ENCODE measurements at regions not wholly inside any gene's neighbourhood (a gene's known extent, or its start where the extent isn't known, plus 50 kb on each side); places are given as distances from the start of the nearest gene placed in this dataset.

- DNase-seq (ENCODE audit: low read depth in 1 of 2, low spot score in 1 of 2) = peak in 1 of 2 donors; percentile 70
- Histone ChIP-seq H3K9me3 (ENCODE audit: low read depth) (no peaks in the 10 kb centered on the region), H3K4me3 (no peak overlapping the region), H3K36me3 (no peaks in the 10 kb centered on the region), H3K27ac (no peak overlapping the region), H3K4me1 (ENCODE audit: low read depth) (no peaks in the 10 kb centered on the region), H3K27me3 (no peaks in the 10 kb centered on the region)
- TF ChIP-seq CTCF (IDR thresholded peaks at IDR 0.05; ENCODE audit: low read depth, low read length) = no peak
Measured at GRCh38 chr14:65281991-65282895, 130.3 kb upstream of the FUT8 start.

- Histone ChIP-seq H3K36me3 (no peaks in the 10 kb centered on the region), H3K9me3 (ENCODE audit: low read depth) (no peaks in the 10 kb centered on the region), H3K27me3 (no peaks in the 10 kb centered on the region), H3K4me3 (no peak overlapping the region), H3K27ac (no peak overlapping the region), H3K4me1 (ENCODE audit: low read depth) (no peaks in the 10 kb centered on the region)
- no peak for DNase-seq (ENCODE audit: low read depth in 1 of 2, low spot score in 1 of 2)
- TF ChIP-seq CTCF (IDR thresholded peaks at IDR 0.05; ENCODE audit: low read depth, low read length) = no peak
Measured at GRCh38 chr14:65282896-65283253, 129.7 kb upstream of the FUT8 start.

GRCh38 chr14:65286443-65286842 is 126.1 kb upstream of the FUT8 start:
- Histone ChIP-seq H3K36me3 (no peaks in the 10 kb centered on the region), H3K4me3 (no peak overlapping the region), H3K4me1 (ENCODE audit: low read depth) (no peaks in the 10 kb centered on the region), H3K27me3 (no peaks in the 10 kb centered on the region), H3K27ac (no peak overlapping the region), H3K9me3 (ENCODE audit: low read depth) (no peaks in the 10 kb centered on the region)
- peak in 1 of 2 donors; percentile 42 for DNase-seq (ENCODE audit: low read depth in 1 of 2, low spot score in 1 of 2)
- peak; percentile 26 for TF ChIP-seq CTCF (IDR thresholded peaks at IDR 0.05; ENCODE audit: low read depth, low read length)

DNA sequence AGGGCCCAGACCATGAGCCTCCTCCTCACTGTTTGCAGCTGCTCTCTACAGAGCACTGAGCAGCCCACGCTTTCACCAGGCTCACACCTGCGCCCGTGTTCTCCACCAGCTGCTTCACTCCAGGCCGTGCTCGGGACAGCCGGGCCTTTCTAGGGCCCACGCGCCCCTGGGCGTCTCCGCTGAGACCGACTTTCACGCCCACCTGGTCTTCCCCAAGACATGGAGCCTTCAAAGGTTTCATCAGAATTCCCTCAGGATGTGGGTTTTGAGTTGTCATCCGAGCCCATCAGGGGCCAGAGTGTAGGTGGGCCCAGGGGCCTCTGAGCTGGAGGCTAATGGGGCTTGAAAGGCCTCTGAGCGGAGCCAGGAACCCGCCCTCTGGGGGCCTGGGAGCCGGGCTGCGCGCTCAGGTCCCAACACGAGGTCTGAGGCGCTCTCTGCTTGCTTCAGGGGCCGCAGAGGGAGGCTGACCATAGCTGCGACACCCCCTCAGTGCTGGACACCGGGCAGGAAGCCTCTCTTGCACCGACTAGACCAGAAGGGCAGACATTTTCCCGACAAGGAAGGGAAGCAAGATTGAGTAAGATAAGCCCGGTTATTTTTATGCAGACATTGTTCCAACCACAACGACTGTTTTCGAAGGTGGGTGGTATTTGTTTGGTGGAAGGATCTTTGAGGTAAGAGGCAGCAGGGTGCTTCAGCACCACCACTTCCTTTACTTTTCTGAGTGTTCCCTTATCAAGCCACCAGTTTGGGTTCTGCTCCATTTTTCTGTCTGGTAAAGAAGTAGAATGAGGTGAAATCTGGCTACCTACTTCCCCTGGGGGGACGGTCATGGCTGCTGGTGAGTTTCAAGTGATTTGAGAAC is 125.0 kb upstream of the FUT8 start:
- no peak for DNase-seq (ENCODE audit: low read depth in 1 of 2, low spot score in 1 of 2)
- no peaks in the 10 kb centered on the region for H3K36me3 ChIP-seq
- H3K27me3 ChIP-seq = no peaks in the 10 kb centered on the region
- no peaks in the 10 kb centered on the region for H3K9me3 ChIP-seq (ENCODE audit: low read depth)
- no peak for TF ChIP-seq CTCF (IDR thresholded peaks at IDR 0.05; ENCODE audit: low read depth, low read length)
- H3K27ac ChIP-seq = no peak overlapping the region
- H3K4me1 ChIP-seq (ENCODE audit: low read depth) = no peaks in the 10 kb centered on the region
- H3K4me3 ChIP-seq = no peak overlapping the region

DNA sequence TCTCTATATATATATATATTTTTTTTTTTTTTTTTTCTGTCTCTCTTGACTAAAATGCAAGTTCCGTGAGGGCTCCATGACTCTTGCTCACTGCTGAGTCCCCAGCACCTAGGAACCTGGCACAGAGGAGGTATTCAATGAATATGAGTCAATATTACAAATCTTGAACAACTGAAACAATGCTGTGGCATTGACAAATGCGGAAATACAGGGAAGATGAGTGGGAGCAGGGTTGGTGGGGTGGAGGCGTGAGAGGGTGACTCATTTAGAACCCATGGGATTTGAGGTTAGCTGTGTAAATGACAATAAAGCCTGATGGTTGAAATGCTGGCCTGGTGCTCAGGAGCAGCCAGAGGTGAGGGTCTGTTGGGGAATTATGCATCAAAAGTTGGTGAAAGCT is 121.7 kb upstream of the FUT8 start:
- no peak for TF ChIP-seq CTCF (IDR thresholded peaks at IDR 0.05; ENCODE audit: low read depth, low read length)
- DNase-seq (ENCODE audit: low read depth in 1 of 2, low spot score in 1 of 2) = peak in 1 of 2 donors; percentile 91
- Histone ChIP-seq H3K4me3 (no peak overlapping the region), H3K27ac (no peak overlapping the region), H3K36me3 (no peaks in the 10 kb centered on the region), H3K9me3 (ENCODE audit: low read depth) (no peaks in the 10 kb centered on the region), H3K27me3 (no peaks in the 10 kb centered on the region), H3K4me1 (ENCODE audit: low read depth) (no peaks in the 10 kb centered on the region)

Measured in cardiac muscle cell (in vitro differentiated cells and primary cell).